ENCODE measurements at regions not wholly inside any gene's neighbourhood (a gene's known extent, or its start where the extent isn't known, plus 50 kb on each side); places are given as distances from the start of the nearest gene placed in this dataset.
"Not testable (repeated sequence)": the region's sequence is repeated elsewhere in the genome, so short reads cannot be mapped to it uniquely, and the experiment has no call there.

GRCh38 chr4:129254126-129254525, 158.2 kb downstream of the C4orf33 start:
- no peak for DNase-seq (ENCODE audit: low spot score)

GRCh38 chr4:129254526-129254925, 158.6 kb downstream of the C4orf33 start:
- no peak for DNase-seq (ENCODE audit: low spot score)

- DNase-seq (ENCODE audit: low spot score) = no peak
Observed at GRCh38 chr4:129261584-129261983, 165.6 kb downstream of the C4orf33 start.

- DNase-seq (ENCODE audit: low spot score) = no peak
Observed at GRCh38 chr4:129264008-129264657, 168.2 kb downstream of the C4orf33 start.

GRCh38 chr4:129278868-129279267, 182.9 kb downstream of the C4orf33 start:
- DNase-seq (ENCODE audit: low spot score) = no peak

GRCh38 chr4:129282293-129282692, 186.3 kb downstream of the C4orf33 start:
- DNase-seq (ENCODE audit: low spot score) = no peak

GRCh38 chr4:129292194-129292593, 196.2 kb downstream of the C4orf33 start:
- DNase-seq (ENCODE audit: low spot score) = not testable (repeated sequence)

GRCh38 chr4:129314781-129315180, 218.8 kb downstream of the C4orf33 start:
- DNase-seq (ENCODE audit: low spot score) = no peak

- DNase-seq (ENCODE audit: low spot score) = no peak
Observed at GRCh38 chr4:129322920-129323319, 227.0 kb downstream of the C4orf33 start.

GRCh38 chr4:129323658-129324057, 227.7 kb downstream of the C4orf33 start:
- DNase-seq (ENCODE audit: low spot score) = no peak

- DNase-seq (ENCODE audit: low spot score) = no peak
Observed at GRCh38 chr4:129326571-129327460, 230.9 kb downstream of the C4orf33 start.

GRCh38 chr4:129327637-129328036, 231.7 kb downstream of the C4orf33 start:
- DNase-seq (ENCODE audit: low spot score) = no peak

GRCh38 chr4:129328162-129328561, 232.2 kb downstream of the C4orf33 start:
- DNase-seq (ENCODE audit: low spot score) = no peak

- DNase-seq (ENCODE audit: low spot score) = no peak
Observed at GRCh38 chr4:129334136-129334535, 238.2 kb downstream of the C4orf33 start.

GRCh38 chr4:129335276-129335675, 239.3 kb downstream of the C4orf33 start:
- DNase-seq (ENCODE audit: low spot score) = no peak

- no peak for DNase-seq (ENCODE audit: low spot score)
Observed at GRCh38 chr4:129335818-129336217, 239.9 kb downstream of the C4orf33 start.

GRCh38 chr4:129336457-129337227, 240.7 kb downstream of the C4orf33 start:
- DNase-seq (ENCODE audit: low spot score) = no peak

- DNase-seq (ENCODE audit: low spot score) = no peak
Observed at GRCh38 chr4:129337228-129337620, 241.3 kb downstream of the C4orf33 start.

GRCh38 chr4:129342819-129343408, 247.0 kb downstream of the C4orf33 start:
- DNase-seq (ENCODE audit: low spot score) = no peak

GRCh38 chr4:129344058-129344457, 248.1 kb downstream of the C4orf33 start:
- no peak for DNase-seq (ENCODE audit: low spot score)

GRCh38 chr4:129345609-129346008, 249.7 kb downstream of the C4orf33 start:
- no peak for DNase-seq (ENCODE audit: low spot score)

- DNase-seq (ENCODE audit: low spot score) = no peak
Observed at GRCh38 chr4:129346036-129346435, 250.1 kb downstream of the C4orf33 start.

Data from hematopoietic multipotent progenitor cell treated with erythropoietin and hydrocortisone succinate and interleukin-3 and kit ligand, for 15 days (in vitro differentiated cells).